Lower leg skin (tissue), 4 donors: ENCODE measurements at regions not wholly inside any gene's neighbourhood (a gene's known extent, or its start where the extent isn't known, plus 50 kb on each side); places are given as distances from the start of the nearest gene placed in this dataset.
A peak's percentile ranks its signal among the peaks of the same experiment; 100 is the strongest.

Experiments
- DNase-seq, 2 donors: peaks; one replicate each; pipeline ENCODE4 v3.0.0-alpha.2; 2019; ENCODE audit warnings: low spot score in 2 of 2
- H3K4me3 ChIP-seq: fragments of 200-600 bp; sonication (generic); 2 replicates; pipeline ENCODE4 v1.5.1; 2017; ENCODE audit warnings: mild to moderate bottlenecking, low read depth; ENCODE audit not compliant: poor library complexity, severe bottlenecking
- CTCF ChIP-seq, 3 donors: fragments of 450-650 bp; IDR thresholded peaks; one replicate each; pipeline ENCODE4 v1.5.1; 2016; ENCODE audit warnings: antibody characterized with exemption in 3 of 3, mild to moderate bottlenecking in 3 of 3, moderate library complexity in 2 of 3
- POLR2A ChIP-seq, 2 donors: fragments of 450-650 bp; IDR thresholded peaks; one replicate each; pipeline ENCODE4 v1.6.1; 2016 to 2017; ENCODE audit warnings: antibody characterized with exemption in 2 of 2, mild to moderate bottlenecking in 1 of 2, moderate library complexity in 1 of 2
- WGBS, 2 donors: methylation state at CpG; one replicate each; pipeline ENCODE4 v1.1.5; 2018; 5-methylcytosine and 5-hydroxymethylcytosine counted together
- intact Hi-C: fragments of 100-400 bp; cut with DNase I; formaldehyde crosslinking; loops from one replicate; pipeline ENCODE4 v1.15.0; 2023; ENCODE audit warnings: low total_unique reads

DNA sequence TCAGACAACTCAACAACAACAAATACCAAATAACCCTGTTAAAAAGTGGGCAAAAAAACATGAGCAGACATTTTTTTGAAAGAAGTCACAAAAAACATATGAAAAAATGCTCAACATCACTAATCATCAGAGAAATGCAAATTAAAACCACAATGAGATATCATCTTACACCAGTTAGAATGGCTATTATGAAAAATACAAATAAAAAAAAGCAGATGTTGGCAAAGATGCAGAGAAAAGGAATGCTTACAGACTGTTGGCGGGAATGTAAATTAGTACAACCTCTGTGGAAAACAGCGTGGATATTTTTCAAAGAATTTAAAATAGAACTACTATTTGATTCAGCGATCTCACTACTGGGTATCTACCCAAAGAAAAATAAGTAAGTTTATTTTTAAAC lies 114.0 kb downstream of the SLC38A4 start:
- H3K4me3 ChIP-seq = no peak overlapping the region
- DNase-seq = no peak

GRCh38 chr12:46710125-46710743 lies 115.6 kb downstream of the SLC38A4 start:
- WGBS, 2 donors = 93 to 94% methylated on average over 9 of the region's 9 CpGs
- no peak overlapping the region for H3K4me3 ChIP-seq
- intact Hi-C loops = no loop called here
- no peak for TF ChIP-seq POLR2A (IDR thresholded peaks at IDR 0.05)
- TF ChIP-seq CTCF (IDR thresholded peaks at IDR 0.05) = no peak
- DNase-seq = no peak

More for the DNA sequence above, 114.0 kb downstream of the SLC38A4 start:
- no peak for TF ChIP-seq CTCF (IDR thresholded peaks at IDR 0.05)
- no peak for TF ChIP-seq POLR2A (IDR thresholded peaks at IDR 0.05)
- WGBS, 2 donors = 36 to 41% methylated on average over 3 of the region's 3 CpGs
- intact Hi-C loops = no loop called here

- 43 to 44% methylated on average over 9 of the region's 9 CpGs for WGBS, 2 donors
- peak in 1 of 2 donors; percentile 57 for DNase-seq
- TF ChIP-seq POLR2A (IDR thresholded peaks at IDR 0.05) (no peak), CTCF (IDR thresholded peaks at IDR 0.05) (no peak)
- H3K4me3 ChIP-seq = no peak overlapping the region
- intact Hi-C loops = no loop called here
These were observed 123.0 kb downstream of the SLC38A4 start for GRCh38 chr12:46702581-46703344.

GRCh38 chr12:46701356-46701755 lies 124.4 kb downstream of the SLC38A4 start:
- intact Hi-C loops = no loop called here
- no peak for DNase-seq
- TF ChIP-seq POLR2A (IDR thresholded peaks at IDR 0.05) = no peak
- no peak for TF ChIP-seq CTCF (IDR thresholded peaks at IDR 0.05)
- H3K4me3 ChIP-seq = no peak overlapping the region

DNA sequence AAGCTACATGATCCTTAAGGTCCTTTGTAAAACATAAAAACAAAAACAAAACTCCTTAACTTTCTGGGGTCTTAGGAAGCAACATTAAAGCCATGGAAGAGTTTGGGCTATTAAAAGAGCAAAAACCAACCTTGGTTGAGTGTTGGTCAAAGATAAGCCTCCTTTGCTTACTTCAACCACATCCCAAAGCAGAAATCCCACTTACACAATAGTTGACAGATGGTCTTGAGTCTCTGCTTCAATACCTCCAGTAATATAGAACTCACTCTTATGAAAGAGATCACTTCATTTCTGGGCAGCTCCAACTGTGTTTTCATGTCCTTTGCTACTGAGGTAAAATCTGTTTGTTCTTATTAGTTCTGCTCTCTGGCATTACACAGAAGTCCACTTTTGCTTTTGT lies 125.8 kb downstream of the SLC38A4 start:
- DNase-seq = no peak
- intact Hi-C loops = no loop called here
- TF ChIP-seq CTCF (IDR thresholded peaks at IDR 0.05) (no peak), POLR2A (IDR thresholded peaks at IDR 0.05) (no peak)
- no peak overlapping the region for H3K4me3 ChIP-seq

- intact Hi-C loops = no loop called here
- no peak overlapping the region for H3K4me3 ChIP-seq
- no peak for DNase-seq
- no peak for TF ChIP-seq POLR2A (IDR thresholded peaks at IDR 0.05)
- TF ChIP-seq CTCF (IDR thresholded peaks at IDR 0.05) = no peak
These were observed 127.8 kb downstream of the SLC38A4 start for GRCh38 chr12:46698003-46698402.
